GM19452 (cell line): ENCODE measurements at regions not wholly inside any gene's neighbourhood (a gene's known extent, or its start where the extent isn't known, plus 50 kb on each side); places are given as distances from the start of the nearest gene placed in this dataset.
A peak's percentile ranks its signal among the peaks of the same experiment; 100 is the strongest.

ENCODE experiments used
- ATAC-seq: cut with Tn5 transposase; IDR thresholded peaks from one replicate; pipeline ENCODE4 v1.9.1; 2021; ENCODE audit not compliant: unreplicated experiment

DNA sequence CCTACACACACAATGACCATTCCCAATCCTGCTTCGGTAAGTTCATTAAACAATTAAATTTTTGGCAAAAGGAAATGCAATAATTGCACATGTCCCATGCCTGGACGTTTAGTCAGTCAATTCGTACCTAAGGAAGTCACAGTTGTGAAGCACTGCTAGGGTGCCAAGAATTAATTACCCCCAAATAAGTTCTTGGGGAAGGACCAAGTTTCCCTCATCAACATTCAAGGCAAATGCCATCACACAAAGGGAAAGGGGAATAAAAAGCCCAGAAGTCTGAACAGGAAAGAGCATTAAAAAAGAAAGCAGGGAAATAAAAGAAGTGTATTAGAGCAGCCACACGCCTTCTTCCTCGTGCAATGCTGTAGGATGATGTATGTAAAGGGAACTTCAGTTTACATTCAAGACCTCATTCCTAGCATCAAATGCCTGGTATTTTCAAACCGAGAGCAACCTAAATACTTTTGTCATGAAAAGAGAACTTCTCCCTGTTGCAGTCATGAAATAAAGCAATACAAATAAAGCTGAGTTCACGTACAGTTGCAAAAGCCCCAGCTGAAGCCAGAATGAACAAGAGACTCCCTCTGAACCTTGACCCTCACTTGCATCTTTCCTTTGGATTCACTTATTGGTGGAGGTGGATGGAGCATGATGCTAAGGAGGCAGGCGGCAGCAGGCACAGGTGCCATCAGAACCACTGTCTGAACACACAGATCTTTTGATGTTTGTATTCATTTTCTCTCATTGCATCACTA lies 124.0 kb upstream of the PPARGC1A start:
- ATAC-seq: no peak

DNA sequence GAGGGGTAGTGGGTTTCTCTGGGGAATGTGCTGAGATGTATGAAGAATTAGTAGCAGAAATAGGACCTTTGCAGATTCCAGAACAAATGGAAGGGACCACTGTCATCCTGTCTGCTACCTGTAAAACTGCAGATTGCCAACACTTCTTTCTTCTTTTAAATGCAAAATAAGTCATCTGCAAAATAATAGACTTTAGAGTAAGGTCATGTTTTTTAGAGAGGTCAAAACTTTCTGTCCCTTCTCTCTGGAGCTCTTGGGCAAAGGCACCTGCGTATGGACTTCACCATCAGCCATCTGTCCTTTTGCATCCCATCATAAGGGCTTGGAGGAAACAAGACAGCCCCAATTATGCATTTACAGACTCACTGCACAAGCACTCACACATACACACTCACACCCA lies 121.1 kb upstream of the PPARGC1A start:
- no peak for ATAC-seq

DNA sequence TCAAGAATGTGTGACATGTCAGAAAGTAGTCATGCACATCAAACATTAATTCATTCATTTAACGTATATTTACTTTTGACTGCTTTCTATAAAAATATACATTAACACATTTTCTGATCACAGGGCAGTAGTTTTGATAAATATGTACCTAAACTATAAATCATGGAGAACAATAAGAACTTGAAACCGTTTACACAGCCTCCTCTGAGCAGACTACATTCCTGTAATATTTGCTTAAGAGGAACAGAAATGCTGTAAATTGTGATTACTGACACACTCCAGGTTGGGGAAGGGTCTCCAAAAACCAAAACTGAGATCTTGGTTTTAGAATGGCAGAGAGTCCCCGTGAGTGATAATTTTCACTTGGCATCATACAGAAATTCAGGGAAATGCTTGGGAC lies 120.7 kb upstream of the PPARGC1A start:
- no peak for ATAC-seq

DNA sequence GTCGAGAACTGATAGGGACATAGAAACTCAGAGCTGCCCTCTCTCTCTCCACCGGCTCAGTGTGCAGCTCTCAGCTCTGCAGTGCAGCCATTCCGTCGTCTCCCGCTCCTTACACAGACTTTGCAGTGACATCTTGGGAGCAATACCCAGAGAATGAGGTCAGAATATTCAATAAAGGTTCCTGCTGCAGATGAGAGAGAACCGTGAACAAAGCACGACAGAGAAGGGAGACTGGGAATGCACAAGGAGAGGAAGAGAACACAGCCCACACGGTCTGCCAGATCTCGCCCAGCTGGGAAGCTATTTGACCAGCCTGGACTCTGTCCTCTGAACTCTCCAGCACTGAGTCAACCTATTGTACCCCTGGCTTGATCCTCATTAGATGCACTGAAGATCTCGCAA lies 118.0 kb upstream of the PPARGC1A start:
- ATAC-seq: no peak

DNA sequence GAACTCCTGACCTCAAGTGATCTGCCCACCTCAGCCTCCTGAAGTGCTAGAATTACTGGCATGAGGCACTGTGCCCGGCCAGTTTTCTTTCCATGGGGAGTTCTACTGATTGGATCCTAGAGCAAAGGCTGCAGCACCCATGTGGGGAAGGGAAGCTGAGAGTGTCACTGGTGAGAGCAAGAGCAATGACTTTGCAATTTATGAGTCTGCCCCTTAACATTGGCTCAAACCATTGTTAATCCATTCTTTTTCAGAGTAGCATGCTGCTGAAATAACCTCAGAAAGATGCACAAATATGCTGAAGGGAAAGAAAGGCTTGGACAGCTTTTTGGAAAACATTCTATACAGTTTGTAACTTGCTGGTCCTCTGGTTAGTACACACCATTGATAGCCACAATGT lies 116.4 kb upstream of the PPARGC1A start:
- no peak for ATAC-seq

DNA sequence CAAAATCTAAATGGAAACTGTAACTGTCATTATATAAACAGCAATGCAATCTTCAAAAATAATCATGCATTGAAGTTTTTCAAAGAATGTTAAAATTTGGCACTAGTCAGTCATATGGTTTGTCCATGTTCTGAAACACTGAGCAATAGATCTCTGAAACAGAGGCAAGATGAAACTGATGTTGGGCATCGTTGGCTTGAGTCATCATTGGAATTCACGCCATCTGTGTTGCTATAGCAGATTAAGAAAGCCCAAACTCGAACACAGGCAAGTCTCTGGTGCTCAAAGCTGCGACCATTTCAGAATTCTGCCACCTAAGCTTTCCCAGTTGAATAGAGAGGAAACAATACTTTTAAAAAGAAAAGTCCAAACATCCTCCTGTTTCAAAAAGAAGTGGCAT lies 114.1 kb upstream of the PPARGC1A start:
- no peak for ATAC-seq

DNA sequence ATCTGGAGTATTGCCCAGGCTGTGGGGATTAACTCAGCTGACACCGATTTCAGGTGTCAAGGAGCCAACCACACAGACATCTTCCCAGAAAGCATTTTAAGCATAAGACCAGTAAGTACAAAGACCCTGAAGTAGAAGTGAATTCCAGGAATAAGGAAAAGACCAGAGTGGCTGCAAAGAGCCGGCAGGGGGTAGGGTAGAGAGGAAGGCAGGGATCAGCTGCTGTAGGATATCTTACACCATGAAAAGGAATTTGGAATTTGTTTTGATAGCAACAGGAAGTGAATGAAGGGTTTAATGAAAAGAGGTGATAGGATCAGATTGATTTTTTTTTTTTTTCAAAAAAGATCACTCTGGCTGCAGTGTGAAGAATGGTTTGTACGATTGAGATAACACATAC lies 113.6 kb upstream of the PPARGC1A start:
- no peak for ATAC-seq

DNA sequence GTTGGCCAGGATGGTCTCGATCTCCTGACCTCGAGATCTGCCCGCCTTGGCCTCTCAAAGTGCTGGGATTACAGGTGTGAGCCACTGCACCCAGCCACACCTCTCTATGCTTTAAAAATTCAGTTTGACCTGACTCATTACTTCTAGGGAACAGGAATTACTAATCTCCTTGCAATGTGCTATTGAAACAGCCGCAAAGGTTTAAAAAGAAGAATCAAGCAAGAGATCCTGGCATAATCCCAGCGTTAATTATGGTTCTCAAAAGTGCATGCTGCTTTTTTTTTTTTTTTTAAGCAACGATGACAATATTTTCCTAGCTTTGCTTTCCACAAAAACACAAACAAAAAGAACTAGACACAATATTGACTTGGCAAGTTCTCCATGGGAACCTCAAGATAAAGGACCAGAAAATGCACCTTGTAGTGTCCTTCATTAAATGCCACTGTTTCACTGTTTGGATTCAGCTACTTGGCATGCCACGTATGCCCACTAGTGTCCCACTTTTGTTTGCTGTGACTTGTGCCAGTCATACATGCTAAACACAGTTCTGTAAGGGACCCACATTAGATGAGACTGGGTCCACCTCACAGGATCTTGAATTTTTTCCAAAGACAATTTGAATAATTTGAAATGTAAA lies 112.6 kb upstream of the PPARGC1A start:
- no peak for ATAC-seq

DNA sequence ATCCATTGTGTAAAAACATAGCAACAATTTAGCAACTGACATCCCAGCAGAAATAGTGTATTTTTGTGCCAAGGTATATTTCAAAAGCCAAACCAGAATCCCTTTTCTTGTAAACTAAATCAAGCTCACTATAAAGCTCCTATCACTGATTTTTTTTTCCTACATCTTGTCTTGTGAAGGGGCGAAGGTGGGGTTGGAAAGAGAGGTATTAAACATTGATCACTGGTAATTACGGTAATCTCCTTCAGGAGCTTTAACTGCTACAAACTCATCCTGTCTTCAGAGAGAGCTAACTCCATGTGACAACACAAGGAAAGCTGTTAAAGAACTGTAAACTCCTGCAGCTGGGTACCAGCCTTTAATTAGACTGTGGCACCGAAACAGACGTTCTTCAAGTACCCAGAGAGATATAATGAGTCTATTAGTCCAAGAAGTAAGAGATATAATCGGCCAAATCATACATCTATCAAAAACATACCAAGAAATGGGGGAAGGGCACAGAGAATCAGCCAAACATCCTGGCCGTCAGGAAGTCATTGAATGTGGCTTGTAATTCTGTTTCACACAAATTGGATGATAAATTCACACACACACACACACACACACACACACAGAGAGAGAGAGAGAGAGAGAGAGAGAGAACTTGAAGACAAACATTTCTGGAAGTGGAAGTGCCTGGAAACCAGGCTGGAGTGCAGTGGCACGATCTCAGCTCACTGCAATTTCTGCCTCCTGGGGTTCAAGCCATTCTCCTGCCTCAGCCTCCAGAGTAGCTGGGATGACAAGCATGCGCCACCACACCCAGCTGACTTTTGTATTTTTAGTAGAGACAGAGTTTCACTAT lies 111.9 kb upstream of the PPARGC1A start:
- ATAC-seq: no peak

DNA sequence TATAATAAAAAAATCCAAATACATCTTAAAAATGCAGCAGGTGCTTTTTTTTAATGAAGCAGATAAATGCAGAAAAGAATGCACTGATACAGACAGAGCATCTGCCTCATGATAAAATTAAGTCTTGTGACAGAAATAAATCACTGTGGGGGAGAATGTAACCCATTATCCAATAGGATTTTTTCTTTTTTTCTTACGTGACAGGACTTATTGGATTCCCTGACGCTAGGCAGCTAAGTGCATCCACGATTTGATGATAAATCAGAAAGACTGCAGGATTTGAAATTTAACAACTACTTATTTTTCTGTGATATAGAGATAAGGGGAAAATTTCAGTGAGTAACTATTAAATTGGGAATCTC lies 110.6 kb upstream of the PPARGC1A start:
- ATAC-seq: no peak

DNA sequence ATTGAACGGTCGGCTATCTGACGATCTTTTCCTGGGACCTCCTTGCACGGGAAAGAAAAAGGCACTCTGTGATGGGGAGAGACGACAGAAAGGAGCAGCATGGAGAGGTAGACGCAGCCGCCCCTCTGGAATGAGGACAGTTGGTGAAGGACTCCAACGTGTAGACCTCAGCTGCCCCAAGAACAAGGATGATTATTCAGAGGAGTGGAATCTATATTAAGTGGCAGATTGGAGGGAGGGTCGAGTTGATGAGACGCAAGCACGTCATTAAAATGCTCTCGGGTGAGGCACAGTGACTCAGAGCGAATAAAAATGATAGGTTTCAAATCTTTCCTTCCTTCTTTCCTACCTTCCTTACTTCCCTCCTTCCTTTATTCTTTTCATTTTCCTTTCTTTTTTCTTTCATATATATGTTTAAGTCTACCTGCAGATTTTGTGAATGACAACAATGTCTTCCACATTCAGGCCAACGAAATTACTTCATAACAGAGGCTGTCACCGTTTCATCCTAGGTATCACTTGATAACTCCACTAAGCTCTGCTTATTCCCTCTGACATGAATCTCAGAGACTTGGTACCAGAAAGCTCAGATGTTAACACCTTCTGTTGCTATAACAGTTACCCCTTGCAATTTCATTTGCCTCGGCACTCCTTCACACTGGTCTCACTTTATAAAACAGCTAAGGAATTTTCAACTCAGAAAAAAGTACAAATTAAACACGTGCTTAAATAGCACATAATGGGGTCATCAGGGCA lies 110.0 kb upstream of the PPARGC1A start:
- ATAC-seq: no peak

DNA sequence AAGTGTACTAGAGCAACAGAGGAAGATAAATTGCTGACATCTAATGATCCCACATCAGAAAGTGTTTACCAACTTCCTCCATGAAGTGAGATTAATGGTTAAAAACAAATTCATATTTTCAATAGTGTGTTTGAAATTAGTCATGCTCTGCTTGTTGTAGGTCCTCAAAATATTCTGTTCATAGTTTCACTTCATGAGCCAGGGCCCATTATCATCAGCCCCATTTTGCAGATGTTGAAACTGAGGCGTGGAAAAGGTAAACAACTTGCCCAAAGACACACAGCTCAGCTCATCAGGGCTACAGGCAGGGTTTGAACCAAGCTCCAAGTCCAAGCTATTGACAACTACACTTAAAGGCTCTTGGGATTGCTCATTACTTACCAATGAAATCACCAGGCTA lies 103.5 kb upstream of the PPARGC1A start:
- ATAC-seq: no peak

DNA sequence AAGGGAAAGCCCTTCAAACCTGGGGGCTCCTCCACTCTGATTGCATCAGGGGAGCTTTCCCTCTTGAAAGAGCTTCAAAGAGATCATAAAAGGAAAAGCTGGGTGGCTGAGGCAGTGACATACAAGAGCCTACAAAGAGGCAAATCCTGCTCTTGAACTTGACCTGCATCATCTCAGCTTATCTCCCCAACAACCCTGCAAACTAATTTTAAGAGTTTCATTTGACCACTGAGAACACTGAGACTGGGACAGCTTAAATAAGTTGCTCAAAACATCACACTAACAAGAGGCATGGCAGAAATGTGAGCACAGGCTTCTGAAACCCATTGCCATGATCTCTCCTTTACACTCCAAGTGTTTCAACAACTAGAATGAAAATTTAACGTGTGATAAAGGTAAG lies 101.6 kb upstream of the PPARGC1A start:
- ATAC-seq: peak; percentile 43

DNA sequence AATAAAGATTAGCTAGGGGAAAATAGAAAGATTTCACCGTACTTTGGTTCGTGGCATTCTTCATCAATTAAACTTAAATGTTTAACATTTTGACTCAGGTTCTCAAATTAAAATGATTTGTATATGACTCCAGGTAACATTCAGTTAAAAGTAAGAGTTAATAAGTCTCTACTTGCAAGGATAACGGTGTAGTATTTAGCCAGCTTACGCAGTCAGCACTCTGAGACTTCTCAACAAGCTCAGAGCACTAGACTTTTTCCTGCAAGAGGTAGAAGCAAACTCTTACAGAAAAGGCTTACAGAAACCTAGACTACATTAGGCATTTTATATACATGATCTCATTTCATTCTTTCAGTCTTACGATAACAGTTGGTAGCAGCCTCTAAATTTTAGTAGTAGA lies 96.4 kb upstream of the PPARGC1A start:
- no peak for ATAC-seq

DNA sequence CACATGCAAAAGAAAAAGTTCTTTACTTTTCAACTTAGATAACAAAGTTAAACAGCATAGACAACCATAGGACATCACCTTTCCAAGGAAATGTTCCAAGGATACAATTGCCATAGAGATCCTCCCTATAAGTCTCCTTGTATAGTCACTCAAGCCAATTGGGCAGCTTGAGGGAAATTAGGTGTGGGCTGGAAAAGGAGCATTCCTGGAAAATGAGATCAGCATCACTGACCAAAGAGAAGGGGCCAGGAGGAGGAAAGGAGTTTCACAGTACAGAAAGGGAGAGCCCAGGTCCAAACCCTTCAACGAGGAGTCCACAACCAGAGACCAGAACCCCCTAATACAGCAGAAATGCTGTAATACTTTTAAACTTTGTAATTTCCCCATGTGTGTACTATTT lies 91.5 kb upstream of the PPARGC1A start:
- ATAC-seq: no peak

DNA sequence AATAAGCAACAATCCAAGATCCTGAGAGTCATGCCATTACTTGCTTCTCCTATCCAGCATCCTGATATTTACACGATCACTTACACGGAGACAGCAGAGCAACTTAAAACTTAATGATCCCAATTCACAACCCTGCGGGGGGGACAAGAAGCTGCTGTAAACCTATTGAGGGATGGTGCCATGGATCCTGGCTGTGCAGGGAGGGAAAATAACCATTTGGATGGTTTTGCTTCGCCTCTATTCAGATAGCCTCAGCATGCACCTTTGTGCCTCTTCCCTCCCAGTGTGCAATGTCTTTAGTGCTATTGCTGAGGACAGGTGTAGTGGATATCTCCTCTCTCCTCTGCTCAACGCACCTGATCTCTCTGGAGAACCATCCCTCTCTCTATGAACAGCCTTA lies 89.7 kb upstream of the PPARGC1A start:
- no peak for ATAC-seq

DNA sequence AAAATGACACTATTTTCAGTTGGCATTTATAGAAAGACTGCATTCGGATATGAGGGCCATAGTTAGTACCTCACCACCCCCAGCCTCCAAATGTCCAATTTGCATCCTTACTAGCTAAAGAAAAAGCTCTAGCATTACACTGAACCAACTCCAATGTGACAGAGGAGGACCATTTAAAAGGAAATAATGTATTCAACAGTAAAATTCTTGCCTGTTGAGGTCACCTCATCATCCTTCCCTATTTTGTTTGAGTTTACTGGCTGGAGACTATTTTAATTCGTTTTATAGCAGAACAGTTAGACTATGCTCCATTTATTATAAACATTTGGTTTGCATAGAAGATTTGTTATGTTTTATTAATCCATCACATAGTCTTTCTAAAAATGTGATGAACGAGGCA lies 88.2 kb upstream of the PPARGC1A start:
- ATAC-seq: no peak

DNA sequence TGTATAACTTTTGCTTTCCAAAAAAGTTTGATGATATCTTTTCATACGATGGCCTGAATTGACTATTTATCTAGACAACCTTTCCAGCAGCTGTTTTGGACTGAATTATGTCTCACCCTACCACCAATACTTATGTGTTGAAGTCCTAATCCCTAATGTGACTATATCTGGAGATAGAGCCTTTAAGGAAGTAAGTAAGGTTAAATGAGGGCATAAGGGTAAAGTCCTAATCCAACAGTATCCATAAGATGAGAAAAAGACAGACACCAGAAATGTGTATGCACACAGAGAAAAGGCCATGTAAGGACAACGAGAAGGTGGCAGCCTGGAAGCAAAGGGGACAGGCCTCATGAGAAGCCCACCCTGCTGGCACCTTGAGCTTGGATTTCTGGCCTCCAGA lies 86.6 kb upstream of the PPARGC1A start:
- ATAC-seq: no peak

DNA sequence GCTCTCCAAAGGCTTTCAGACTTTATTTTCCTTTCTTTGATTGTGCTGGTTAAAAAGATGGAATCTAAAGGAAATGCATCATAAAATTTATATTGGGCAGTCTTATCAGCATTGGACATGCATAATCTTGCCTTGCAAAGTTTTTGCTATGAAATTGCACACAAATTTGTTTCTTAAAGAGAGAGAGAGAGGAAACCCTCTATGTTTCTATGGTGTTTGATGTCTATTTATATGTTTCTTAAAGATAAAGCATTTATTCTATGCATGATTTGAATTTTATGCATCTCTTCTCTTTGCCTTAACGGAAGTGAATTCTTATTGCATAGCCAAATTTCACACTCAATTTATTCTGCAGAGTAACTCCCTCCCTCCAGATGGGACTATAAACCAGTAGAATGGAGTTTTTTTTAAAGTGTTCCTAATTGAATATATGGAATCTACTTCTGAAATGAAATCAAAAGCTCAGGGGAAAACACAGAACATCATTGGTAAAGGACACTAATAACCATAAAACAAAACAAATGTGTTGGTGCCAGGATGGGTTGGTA lies 83.5 kb upstream of the PPARGC1A start:
- ATAC-seq: no peak

DNA sequence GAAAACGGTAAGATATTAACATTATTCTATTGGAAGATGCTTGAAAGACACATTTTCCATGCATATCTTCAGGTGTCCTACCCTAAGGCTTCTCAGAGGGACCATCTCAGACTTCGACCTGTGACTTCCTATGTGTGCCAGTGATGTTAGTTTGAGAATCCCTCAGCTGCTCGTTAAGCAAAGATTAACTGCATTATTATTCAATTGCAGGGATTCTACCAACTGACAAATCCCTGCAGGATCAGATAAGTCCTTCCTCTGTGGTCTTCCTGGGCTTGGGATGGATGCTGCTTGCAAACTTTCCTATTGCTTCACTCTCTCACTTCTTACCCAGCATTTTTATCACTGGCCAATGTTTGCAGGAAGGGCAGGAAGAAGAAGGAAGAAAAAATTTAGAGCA lies 83.0 kb upstream of the PPARGC1A start:
- ATAC-seq: no peak

DNA sequence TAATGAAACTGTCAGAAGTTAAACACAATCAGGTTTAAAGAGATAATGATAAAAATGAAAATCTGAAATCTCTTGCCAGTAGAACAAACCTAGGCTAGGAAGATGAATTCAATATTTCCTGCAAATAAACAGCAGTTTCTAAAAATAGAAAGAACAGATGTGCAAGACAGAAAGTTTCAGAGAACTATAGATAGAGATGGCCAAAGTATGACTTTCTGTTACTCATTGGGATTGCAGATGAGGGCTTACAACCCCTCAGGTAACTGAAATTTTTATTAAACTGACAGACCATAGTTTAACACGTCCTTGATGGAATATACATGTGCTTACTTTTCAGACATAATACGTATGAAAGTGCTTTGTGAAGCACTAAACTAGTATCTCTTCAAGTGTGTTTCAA lies 82.3 kb upstream of the PPARGC1A start:
- no peak for ATAC-seq
